H7 (cell line): ENCODE measurements at regions not wholly inside any gene's neighbourhood (a gene's known extent, or its start where the extent isn't known, plus 50 kb on each side); places are given as distances from the start of the nearest gene placed in this dataset.

Experiments
- DNase-seq: peaks from one replicate; pipeline ENCODE4 v3.0.0; 2012
- H3K27me3 ChIP-seq: 2 replicates; pipeline ENCODE4 v1.6.0; 2011; ENCODE audit warnings: mild to moderate bottlenecking, low read length; ENCODE audit not compliant: control insufficient read depth, insufficient read depth
- H3K36me3 ChIP-seq: replicated peaks from 2 replicates; pipeline ENCODE4 v1.5.1; 2011; ENCODE audit warnings: low read length; ENCODE audit not compliant: control insufficient read depth, insufficient read depth
- H3K4me3 ChIP-seq: 2 replicates; pipeline ENCODE4 v1.5.1; 2011; ENCODE audit warnings: low read depth, mild to moderate bottlenecking, control low read depth, low read length, moderate library complexity; ENCODE audit not compliant: insufficient read depth

- no peak for DNase-seq
- Histone ChIP-seq H3K4me3 (no peak overlapping the region), H3K27me3 (no peaks in the 10 kb centered on the region), H3K36me3 (no peaks in the 10 kb centered on the region)
Measured at GRCh38 chr11:93939084-93939760, 81.9 kb upstream of the HEPHL1 start.

- DNase-seq: no peak
- H3K36me3 ChIP-seq: no peaks in the 10 kb centered on the region
- H3K27me3 ChIP-seq: no peaks in the 10 kb centered on the region
- H3K4me3 ChIP-seq: no peak overlapping the region
Measured at GRCh38 chr11:93940395-93940794, 80.8 kb upstream of the HEPHL1 start.

- Histone ChIP-seq H3K36me3 (no peaks in the 10 kb centered on the region), H3K4me3 (no peak overlapping the region), H3K27me3 (no peaks in the 10 kb centered on the region)
- DNase-seq: no peak
Measured at GRCh38 chr11:93942176-93942575, 79.0 kb upstream of the HEPHL1 start.

GRCh38 chr11:93945596-93945995, 75.6 kb upstream of the HEPHL1 start:
- H3K27me3 ChIP-seq: no peaks in the 10 kb centered on the region
- DNase-seq: no peak
- no peaks in the 10 kb centered on the region for H3K36me3 ChIP-seq
- H3K4me3 ChIP-seq: no peak overlapping the region

- DNase-seq: no peak
- Histone ChIP-seq H3K4me3 (no peak overlapping the region), H3K36me3 (no peaks in the 10 kb centered on the region), H3K27me3 (no peaks in the 10 kb centered on the region)
Measured at GRCh38 chr11:93952082-93952780, 68.9 kb upstream of the HEPHL1 start.

- Histone ChIP-seq H3K27me3 (no peaks in the 10 kb centered on the region; the same call in 1 of the 2 replicates), H3K4me3 (no peak overlapping the region), H3K36me3 (no peaks in the 10 kb centered on the region)
- DNase-seq: no peak
Measured at GRCh38 chr11:93957397-93957952, 63.7 kb upstream of the HEPHL1 start.

GRCh38 chr11:93958991-93959390, 62.2 kb upstream of the HEPHL1 start:
- H3K27me3 ChIP-seq: no peaks in the 10 kb centered on the region; the same call in 1 of the 2 replicates

GRCh38 chr11:93959663-93960062, 61.5 kb upstream of the HEPHL1 start:
- Histone ChIP-seq H3K36me3 (no peaks in the 10 kb centered on the region), H3K4me3 (no peak overlapping the region), H3K27me3 (no peaks in the 10 kb centered on the region; the same call in 1 of the 2 replicates)
- DNase-seq: no peak

More at GRCh38 chr11:93958991-93959390, 62.2 kb upstream of the HEPHL1 start:
- H3K36me3 ChIP-seq: no peaks in the 10 kb centered on the region
- DNase-seq: no peak
- H3K4me3 ChIP-seq: no peak overlapping the region

- H3K27me3 ChIP-seq: no peaks in the 10 kb centered on the region; the same call in 1 of the 2 replicates
- H3K4me3 ChIP-seq: no peak overlapping the region
- DNase-seq: no peak
- no peaks in the 10 kb centered on the region for H3K36me3 ChIP-seq
Measured at GRCh38 chr11:93963072-93963471, 58.1 kb upstream of the HEPHL1 start.

- no peak for DNase-seq
- H3K27me3 ChIP-seq: no peaks in the 10 kb centered on the region
- H3K4me3 ChIP-seq: no peak overlapping the region
- H3K36me3 ChIP-seq: no peaks in the 10 kb centered on the region
Measured at GRCh38 chr11:93967258-93967657, 53.9 kb upstream of the HEPHL1 start.

GRCh38 chr11:93967944-93968343, 53.2 kb upstream of the HEPHL1 start:
- H3K36me3 ChIP-seq: no peaks in the 10 kb centered on the region
- no peaks in the 10 kb centered on the region for H3K27me3 ChIP-seq
- no peak for DNase-seq
- H3K4me3 ChIP-seq: no peak overlapping the region

- Histone ChIP-seq H3K27me3 (no peaks in the 10 kb centered on the region), H3K4me3 (no peak overlapping the region), H3K36me3 (no peaks in the 10 kb centered on the region)
- peak; percentile 43 for DNase-seq
Measured at GRCh38 chr11:93969925-93970922, 50.9 kb upstream of the HEPHL1 start.
